WTC11 (cell line): ENCODE measurements at regions not wholly inside any gene's neighbourhood (a gene's known extent, or its start where the extent isn't known, plus 50 kb on each side); places are given as distances from the start of the nearest gene placed in this dataset.

Source experiments
- CREB1 ChIP-seq: sonication (generic); formaldehyde crosslinking; IDR thresholded peaks from 2 replicates; pipeline ENCODE4 v1.8.0; 2023; ENCODE audit warnings: mild to moderate bottlenecking, missing genetic modification reagents
- CREM ChIP-seq: sonication (generic); formaldehyde crosslinking; IDR thresholded peaks from 2 replicates; pipeline ENCODE4 v1.8.1; 2022; ENCODE audit warnings: mild to moderate bottlenecking, missing genetic modification reagents, moderate library complexity
- CTCF ChIP-seq: fragments of 200-600 bp; IDR thresholded peaks from 2 replicates; pipeline ENCODE4 v1.8.0; 2022; ENCODE audit warnings: antibody characterized with exemption
- ELF4 ChIP-seq: sonication (generic); formaldehyde crosslinking; IDR thresholded peaks from 2 replicates; pipeline ENCODE4 v1.8.1; 2022; ENCODE audit warnings: low read depth, mild to moderate bottlenecking, moderate library complexity, missing genetic modification reagents
- ESRRA ChIP-seq: sonication (generic); formaldehyde crosslinking; IDR thresholded peaks from 2 replicates; pipeline ENCODE4 v1.8.1; 2022; ENCODE audit warnings: mild to moderate bottlenecking, missing genetic modification reagents, borderline replicate concordance
- IRF1 ChIP-seq: sonication (generic); formaldehyde crosslinking; IDR thresholded peaks from 2 replicates; pipeline ENCODE4 v1.8.0; 2023; ENCODE audit warnings: missing genetic modification reagents
- RELA ChIP-seq: sonication (generic); formaldehyde crosslinking; IDR thresholded peaks from 2 replicates; pipeline ENCODE4 v1.8.1; 2022; ENCODE audit warnings: missing genetic modification reagents, mild to moderate bottlenecking, borderline replicate concordance
- ZNF138 ChIP-seq: sonication (generic); formaldehyde crosslinking; conservative IDR thresholded peaks from 2 replicates; pipeline ENCODE4 v1.8.1; 2022; ENCODE audit warnings: mild to moderate bottlenecking, moderate library complexity, missing genetic modification reagents
- ZNF232 ChIP-seq: sonication (generic); formaldehyde crosslinking; IDR thresholded peaks from 2 replicates; pipeline ENCODE4 v1.8.0; 2022; ENCODE audit warnings: mild to moderate bottlenecking, missing genetic modification reagents
- ZNF532 ChIP-seq: fragments of 250-450 bp; sonication (Bioruptor Pico); IDR thresholded peaks from 2 replicates; pipeline ENCODE4 v1.9.0; 2021; ENCODE audit warnings: mild to moderate bottlenecking, borderline replicate concordance
- ZNF671 ChIP-seq: fragments of 250-450 bp; sonication (Bioruptor Pico); IDR thresholded peaks from 2 replicates; pipeline ENCODE4 v1.8.0; 2021; ENCODE audit warnings: mild to moderate bottlenecking

- TF ChIP-seq ZNF532 (CRISPR knock-in tag) (no peak), CREB1 (CRISPR knock-in tag) (no peak), IRF1 (no peak), ZNF671 (no peak), ZNF232 (CRISPR knock-in tag) (no peak), CREM (no peak), ELF4 (CRISPR knock-in tag) (no peak), CTCF (no peak), ESRRA (CRISPR knock-in tag) (no peak), ZNF138 (no peak), RELA (CRISPR knock-in tag) (no peak)
Measured at GRCh38 chr12:113586461-113586860, 114.8 kb upstream of the LHX5 start.
